RWPE2 (cell line): ENCODE measurements at regions not wholly inside any gene's neighbourhood (a gene's known extent, or its start where the extent isn't known, plus 50 kb on each side); places are given as distances from the start of the nearest gene placed in this dataset.

Source experiments
- ATAC-seq: fragments of 200-7000 bp; cut with Tn5 transposase; 3 replicates; pipeline ENCODE4 v1.9.1; 2021; ENCODE audit warnings: low read depth
- DNase-seq: peaks from one replicate; pipeline ENCODE4 v3.0.0-alpha.2; 2020; ENCODE audit warnings: low spot score
- H3K27ac ChIP-seq: fragments of 450-650 bp; 2 replicates; pipeline ENCODE4 v1.5.1; 2017; ENCODE audit warnings: mild to moderate bottlenecking; ENCODE audit not compliant: poor library complexity, severe bottlenecking
- H3K27me3 ChIP-seq: fragments of 250-450 bp; sonication (Bioruptor Pico); 2 replicates; pipeline ENCODE4 v1.5.1; 2021; ENCODE audit warnings: mild to moderate bottlenecking, moderate library complexity; ENCODE audit not compliant: insufficient read depth, poor library complexity, severe bottlenecking
- H3K36me3 ChIP-seq: fragments of 250-450 bp; sonication (Bioruptor Pico); 2 replicates; pipeline ENCODE4 v1.5.1; 2020; ENCODE audit warnings: low read depth, mild to moderate bottlenecking, moderate library complexity
- H3K4me1 ChIP-seq: fragments of 250-450 bp; sonication (Bioruptor Pico); 2 replicates; pipeline ENCODE4 v1.5.1; 2021; ENCODE audit warnings: mild to moderate bottlenecking, moderate library complexity; ENCODE audit not compliant: insufficient read depth, poor library complexity, severe bottlenecking
- H3K4me3 ChIP-seq: fragments of 250-450 bp; sonication (Bioruptor Pico); 2 replicates; pipeline ENCODE4 v1.5.1; 2021; ENCODE audit warnings: mild to moderate bottlenecking, moderate library complexity; ENCODE audit not compliant: severe bottlenecking
- H3K9me3 ChIP-seq: fragments of 250-450 bp; sonication (Bioruptor Pico); 2 replicates; pipeline ENCODE4 v1.5.1; 2021; ENCODE audit warnings: mild to moderate bottlenecking, moderate library complexity; ENCODE audit not compliant: severe bottlenecking
- CTCF ChIP-seq: fragments of 450-650 bp; IDR thresholded peaks from one replicate; pipeline ENCODE4 v1.5.1; 2017; ENCODE audit warnings: mild to moderate bottlenecking, moderate library complexity; ENCODE audit not compliant: poor library complexity, severe bottlenecking

GRCh38 chr6:112773187-112773586 is 426.1 kb downstream of the RFPL4B start:
- no peaks in the 10 kb centered on the region for H3K36me3 ChIP-seq
- no peak for DNase-seq
- H3K4me1 ChIP-seq, result peaks cover 5% of the 10 kb centered on the region
- H3K27ac ChIP-seq, result no peak overlapping the region
- peaks cover 2% of the 10 kb centered on the region for H3K9me3 ChIP-seq
- no peaks in the 10 kb centered on the region for H3K27me3 ChIP-seq
- H3K4me3 ChIP-seq, result no peak overlapping the region
- TF ChIP-seq CTCF, result no peak
- no peak for ATAC-seq

DNA sequence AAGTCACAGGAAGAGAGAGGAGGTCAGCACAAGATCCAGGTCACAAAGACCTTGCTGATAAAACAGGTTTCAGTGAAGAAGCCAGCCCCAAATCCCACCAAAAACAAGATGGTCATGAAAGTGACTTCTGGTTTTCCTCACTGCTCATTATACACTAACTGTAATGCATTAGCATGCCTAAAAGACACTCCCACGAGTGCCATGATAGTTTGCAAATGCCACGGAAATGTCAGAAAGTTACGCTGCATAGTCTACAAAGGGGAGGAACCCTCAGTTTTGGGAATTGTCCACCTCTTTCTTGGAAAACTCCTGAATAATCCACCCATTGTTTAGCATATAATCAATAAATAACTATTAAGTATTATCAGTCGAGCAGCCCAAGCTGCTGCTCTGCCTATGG is 427.2 kb downstream of the RFPL4B start:
- no peaks in the 10 kb centered on the region for H3K36me3 ChIP-seq
- no peaks in the 10 kb centered on the region for H3K9me3 ChIP-seq
- peaks cover 5% of the 10 kb centered on the region for H3K4me1 ChIP-seq
- no peak overlapping the region for H3K4me3 ChIP-seq
- ATAC-seq (no peak), DNase-seq (no peak)
- TF ChIP-seq CTCF, result no peak
- no peak overlapping the region for H3K27ac ChIP-seq
- H3K27me3 ChIP-seq, result no peaks in the 10 kb centered on the region

DNA sequence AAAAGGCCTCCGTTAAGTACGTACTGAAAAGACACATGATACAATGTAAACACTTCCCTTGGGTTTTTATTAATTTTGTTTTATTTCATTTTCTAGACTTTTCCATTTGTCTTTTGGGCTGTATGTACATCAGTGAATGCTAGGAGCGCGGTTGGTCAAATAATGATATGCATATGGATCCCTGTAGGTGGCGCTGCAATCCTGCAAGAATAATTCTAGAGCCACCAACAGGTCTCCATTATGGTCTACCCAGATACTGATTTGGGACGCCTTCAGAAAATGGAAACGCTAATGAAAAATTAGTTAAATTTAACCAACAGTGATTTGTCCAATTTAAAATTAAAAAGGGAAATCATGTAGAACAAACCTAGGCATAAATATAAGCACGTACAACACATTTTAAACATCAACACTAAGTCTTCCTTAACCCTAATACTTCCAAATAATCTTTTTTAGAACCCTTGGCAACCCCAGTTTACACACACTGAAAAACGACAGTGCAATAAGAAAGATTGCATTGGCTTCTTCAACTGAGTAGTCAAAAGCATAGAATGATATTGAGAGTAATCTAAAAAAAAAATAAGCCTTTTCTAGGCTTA is 433.5 kb downstream of the RFPL4B start:
- Histone ChIP-seq H3K4me3 (no peak overlapping the region), H3K27ac (no peak overlapping the region), H3K9me3 (no peaks in the 10 kb centered on the region), H3K27me3 (no peaks in the 10 kb centered on the region), H3K4me1 (no peaks in the 10 kb centered on the region), H3K36me3 (no peaks in the 10 kb centered on the region)
- DNase-seq (no peak), ATAC-seq (peak; percentile 76; the same call in 2 of the 3 replicates)
- TF ChIP-seq CTCF, result peak; percentile 90

GRCh38 chr6:112781241-112781640 is 434.1 kb downstream of the RFPL4B start:
- H3K27ac ChIP-seq, result no peak overlapping the region
- DNase-seq (no peak), ATAC-seq (no peak)
- no peaks in the 10 kb centered on the region for H3K4me1 ChIP-seq
- H3K27me3 ChIP-seq, result no peaks in the 10 kb centered on the region
- no peaks in the 10 kb centered on the region for H3K36me3 ChIP-seq
- H3K9me3 ChIP-seq, result no peaks in the 10 kb centered on the region
- H3K4me3 ChIP-seq, result no peak overlapping the region
- TF ChIP-seq CTCF, result no peak

- no peak for TF ChIP-seq CTCF
- Histone ChIP-seq H3K9me3 (no peaks in the 10 kb centered on the region), H3K4me1 (no peaks in the 10 kb centered on the region), H3K36me3 (no peaks in the 10 kb centered on the region), H3K4me3 (no peak overlapping the region), H3K27ac (no peak overlapping the region), H3K27me3 (no peaks in the 10 kb centered on the region)
- DNase-seq, result no peak
- no peak for ATAC-seq
Measured at GRCh38 chr6:112785408-112785807, 438.3 kb downstream of the RFPL4B start.
